ENCODE measurements at regions not wholly inside any gene's neighbourhood (a gene's known extent, or its start where the extent isn't known, plus 50 kb on each side); places are given as distances from the start of the nearest gene placed in this dataset.

DNA sequence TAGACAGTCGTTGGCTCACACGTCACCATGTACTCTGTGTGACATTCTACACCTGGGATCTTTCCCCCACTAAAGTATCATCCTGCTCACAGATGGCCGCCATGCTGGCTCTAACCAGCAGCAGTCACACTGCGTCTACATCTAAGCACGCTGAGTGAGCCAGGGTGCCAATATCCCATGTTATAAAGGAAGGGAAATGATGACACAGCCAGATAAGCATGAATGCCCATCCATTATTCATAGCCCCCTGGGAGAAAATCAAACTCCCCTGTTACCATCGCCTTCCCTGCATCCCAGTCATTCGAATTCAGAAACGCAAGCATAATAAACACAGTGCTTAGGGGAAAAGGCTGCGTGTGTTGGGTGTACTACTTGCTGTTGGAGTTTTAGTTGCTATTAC is 698.2 kb upstream of the AUTS2 start:
- DNase-seq (ENCODE audit: extremely low read depth in 1 of 2, low read depth in 1 of 2), result no peak

- DNase-seq (ENCODE audit: extremely low read depth in 1 of 2, low read depth in 1 of 2), result no peak
Measured at GRCh38 chr7:68904630-68905029, 693.6 kb upstream of the AUTS2 start.

DNA sequence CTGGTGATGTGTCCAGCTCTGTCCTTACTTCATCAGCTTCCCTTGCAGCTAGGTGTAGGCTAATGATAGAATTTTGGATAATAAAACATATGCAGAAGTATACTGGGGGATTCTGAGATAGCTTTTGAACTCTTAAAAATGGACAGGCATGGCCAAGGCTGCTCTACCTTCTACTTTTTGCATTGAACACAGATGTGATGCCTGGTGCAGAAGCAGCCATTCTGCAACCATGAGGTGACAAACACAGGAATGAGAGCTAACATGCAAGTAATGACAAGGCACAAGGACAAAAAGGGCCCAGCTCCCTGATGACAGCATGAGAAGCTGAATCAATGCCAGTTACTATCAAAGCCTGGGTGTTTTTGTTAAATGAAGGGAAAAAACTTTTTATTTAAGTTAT is 686.5 kb upstream of the AUTS2 start:
- DNase-seq (ENCODE audit: extremely low read depth in 1 of 2, low read depth in 1 of 2), result no peak

GRCh38 chr7:68914006-68914405 is 684.3 kb upstream of the AUTS2 start:
- no peak for DNase-seq (ENCODE audit: extremely low read depth in 1 of 2, low read depth in 1 of 2)

DNA sequence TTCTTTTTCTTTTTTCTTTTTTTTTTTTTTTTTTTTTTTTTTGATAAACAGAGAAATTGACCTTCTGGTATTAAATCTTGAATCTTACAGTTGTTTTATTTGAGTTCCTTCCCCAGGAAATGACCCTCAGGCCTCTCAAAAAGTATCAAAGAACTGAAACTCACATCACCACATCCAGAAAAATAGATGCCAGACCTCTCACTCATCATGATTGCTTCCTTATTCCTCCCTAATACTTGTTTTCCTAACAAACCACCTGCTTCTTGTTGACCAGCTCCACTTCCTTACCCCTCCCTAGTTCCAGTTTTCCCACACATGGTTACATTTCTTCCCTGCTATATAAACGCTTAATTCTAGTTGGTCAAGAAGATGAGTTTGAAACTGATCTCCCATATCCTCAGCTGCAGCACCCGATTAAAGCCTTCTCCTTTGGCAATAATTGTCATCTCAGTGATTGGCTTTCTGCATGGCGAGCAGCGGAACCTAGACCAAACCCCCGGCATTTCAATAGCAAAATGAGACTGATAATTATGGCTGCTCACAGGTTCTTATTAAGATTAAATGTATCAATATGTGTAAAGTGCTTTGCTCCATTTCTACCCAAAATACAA is 681.1 kb upstream of the AUTS2 start:
- no peak for DNase-seq (ENCODE audit: extremely low read depth in 1 of 2, low read depth in 1 of 2)

GRCh38 chr7:68918621-68919020 is 679.7 kb upstream of the AUTS2 start:
- DNase-seq (ENCODE audit: extremely low read depth in 1 of 2, low read depth in 1 of 2), result no peak

- DNase-seq (ENCODE audit: extremely low read depth in 1 of 2, low read depth in 1 of 2), result no peak
Measured at GRCh38 chr7:68922850-68923249, 675.4 kb upstream of the AUTS2 start.

- no peak for DNase-seq (ENCODE audit: extremely low read depth in 1 of 2, low read depth in 1 of 2)
Measured at GRCh38 chr7:68925241-68925640, 673.0 kb upstream of the AUTS2 start.

DNA sequence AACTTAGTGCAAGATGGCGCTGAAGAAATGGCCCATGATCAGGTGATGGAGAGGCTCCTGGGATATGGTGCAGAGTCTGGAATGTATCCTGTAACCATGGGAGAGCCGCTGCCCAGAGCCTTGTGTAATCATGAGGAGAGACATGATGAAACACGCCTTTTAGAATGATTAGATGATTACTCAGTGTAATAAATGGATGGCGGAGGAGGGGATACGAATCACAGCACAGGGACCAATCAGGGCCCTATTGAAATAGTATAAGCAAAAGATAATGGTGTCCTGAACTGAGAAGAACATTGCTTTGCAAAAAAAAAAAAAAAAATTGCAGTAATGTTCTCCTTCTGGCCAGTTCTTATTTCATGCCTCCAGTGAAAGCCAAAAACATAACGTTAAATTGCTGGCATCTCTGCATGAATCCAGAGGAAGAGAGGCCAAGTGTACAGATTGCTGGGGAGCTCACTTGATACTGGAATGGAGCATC is 668.5 kb upstream of the AUTS2 start:
- no peak for DNase-seq (ENCODE audit: extremely low read depth in 1 of 2, low read depth in 1 of 2)

- no peak for DNase-seq (ENCODE audit: extremely low read depth in 1 of 2, low read depth in 1 of 2)
Measured at GRCh38 chr7:68936471-68937035, 661.7 kb upstream of the AUTS2 start.

GRCh38 chr7:68938151-68938550 is 660.1 kb upstream of the AUTS2 start:
- DNase-seq (ENCODE audit: extremely low read depth in 1 of 2, low read depth in 1 of 2), result no peak

DNA sequence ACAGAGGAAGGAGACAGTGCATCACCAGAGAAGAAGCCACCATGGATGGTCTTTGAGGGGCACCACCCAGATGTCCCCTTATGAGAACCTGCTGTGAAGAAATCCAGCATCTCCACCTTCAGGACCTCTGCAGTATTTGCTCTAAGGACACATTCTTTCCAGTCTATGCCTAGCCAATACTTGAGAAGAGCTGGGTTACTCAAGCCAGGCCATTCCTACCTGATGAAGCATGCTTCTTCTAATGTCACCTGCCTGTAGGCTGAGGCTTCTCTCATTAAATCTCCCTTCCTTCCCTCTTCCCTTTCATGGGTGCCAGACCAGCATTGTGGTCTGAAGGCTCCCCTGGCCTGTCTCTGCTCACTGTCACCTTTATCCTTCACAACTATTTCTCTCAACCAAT is 654.5 kb upstream of the AUTS2 start:
- no peak for DNase-seq (ENCODE audit: extremely low read depth in 1 of 2, low read depth in 1 of 2)

- DNase-seq (ENCODE audit: extremely low read depth in 1 of 2, low read depth in 1 of 2), result no peak
Measured at GRCh38 chr7:68955656-68956055, 642.6 kb upstream of the AUTS2 start.

- no peak for DNase-seq (ENCODE audit: extremely low read depth in 1 of 2, low read depth in 1 of 2)
Measured at GRCh38 chr7:68958571-68958970, 639.7 kb upstream of the AUTS2 start.

DNA sequence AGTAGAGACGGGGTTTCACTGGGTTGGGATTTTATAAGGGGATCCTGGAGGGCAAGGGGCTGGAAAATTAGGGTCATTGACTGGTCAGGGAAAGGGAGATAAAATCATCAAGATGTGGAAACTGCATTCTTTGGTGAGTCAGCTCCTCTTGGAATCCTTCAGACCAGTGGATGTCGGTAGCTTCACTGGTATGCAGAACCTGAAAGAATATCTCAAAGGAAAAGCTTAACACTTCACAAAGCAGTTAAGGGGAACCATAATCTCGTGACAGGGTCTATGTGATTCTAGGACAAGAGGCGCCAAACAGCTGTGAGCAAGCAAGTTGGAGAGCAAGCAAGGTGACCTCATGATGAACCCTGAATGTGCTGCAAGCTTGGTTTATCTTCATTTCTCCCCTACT is 634.7 kb upstream of the AUTS2 start:
- DNase-seq (ENCODE audit: extremely low read depth in 1 of 2, low read depth in 1 of 2), result no peak

- DNase-seq (ENCODE audit: extremely low read depth in 1 of 2, low read depth in 1 of 2), result no peak
Measured at GRCh38 chr7:68964060-68964459, 634.2 kb upstream of the AUTS2 start.

DNA sequence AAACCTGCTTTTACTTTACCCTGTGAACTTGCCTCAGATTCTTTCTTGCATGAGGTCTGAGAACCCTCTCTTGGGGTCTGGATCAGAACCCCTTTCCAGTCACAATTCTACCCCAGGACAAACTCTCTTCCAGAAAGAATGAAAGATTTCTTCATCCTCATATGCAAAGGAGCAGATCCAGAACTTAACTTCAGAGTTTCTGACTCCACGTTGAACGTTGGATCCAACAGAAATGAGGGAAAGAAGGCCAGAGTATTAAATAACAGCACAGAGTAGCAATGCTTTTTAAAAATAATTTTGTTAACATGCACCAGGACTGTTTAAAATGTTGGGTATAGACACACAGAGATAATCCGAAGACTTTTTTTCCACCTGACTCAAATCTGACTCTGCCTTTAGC is 632.9 kb upstream of the AUTS2 start:
- DNase-seq (ENCODE audit: extremely low read depth in 1 of 2, low read depth in 1 of 2), result no peak

DNA sequence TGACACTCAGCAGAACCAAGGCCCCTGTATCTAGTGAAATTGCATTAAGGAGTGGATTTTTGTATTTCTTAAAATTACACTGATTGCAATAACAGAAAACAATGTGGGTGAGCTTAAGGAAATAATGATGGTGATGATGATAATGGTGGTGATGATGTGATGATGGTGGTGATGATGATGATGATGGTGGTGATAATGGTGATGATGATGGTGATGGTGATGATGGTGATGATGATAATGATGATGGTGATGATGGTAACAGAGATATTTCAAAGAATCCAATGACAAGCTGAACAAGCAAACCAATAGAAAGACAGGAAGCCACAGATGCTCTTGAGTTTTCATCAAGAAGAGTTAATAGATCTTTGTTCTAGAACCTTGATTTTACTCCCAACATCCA is 630.7 kb upstream of the AUTS2 start:
- no peak for DNase-seq (ENCODE audit: extremely low read depth in 1 of 2, low read depth in 1 of 2)

DNA sequence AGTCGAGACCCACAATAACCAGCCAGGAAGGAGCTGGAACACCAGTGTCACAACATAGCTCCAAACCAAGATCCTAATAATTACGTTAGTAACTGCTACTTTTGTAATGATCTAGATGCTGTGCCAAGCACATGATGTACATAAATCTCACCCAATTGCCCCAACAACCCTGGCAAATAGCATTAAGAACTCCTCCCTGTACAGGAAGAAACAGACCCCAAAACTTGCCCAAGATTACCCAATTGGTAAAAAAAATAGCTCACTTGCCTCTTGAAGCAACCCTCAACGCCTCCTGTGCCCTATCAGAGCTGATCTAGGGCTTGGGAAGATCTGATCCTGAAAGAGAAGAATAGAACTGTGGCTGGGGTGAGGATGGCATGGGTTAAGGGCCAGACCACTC is 628.7 kb upstream of the AUTS2 start:
- DNase-seq (ENCODE audit: extremely low read depth in 1 of 2, low read depth in 1 of 2), result no peak

- no peak for DNase-seq (ENCODE audit: extremely low read depth in 1 of 2, low read depth in 1 of 2)
Measured at GRCh38 chr7:68971634-68972340, 626.5 kb upstream of the AUTS2 start.

DNA sequence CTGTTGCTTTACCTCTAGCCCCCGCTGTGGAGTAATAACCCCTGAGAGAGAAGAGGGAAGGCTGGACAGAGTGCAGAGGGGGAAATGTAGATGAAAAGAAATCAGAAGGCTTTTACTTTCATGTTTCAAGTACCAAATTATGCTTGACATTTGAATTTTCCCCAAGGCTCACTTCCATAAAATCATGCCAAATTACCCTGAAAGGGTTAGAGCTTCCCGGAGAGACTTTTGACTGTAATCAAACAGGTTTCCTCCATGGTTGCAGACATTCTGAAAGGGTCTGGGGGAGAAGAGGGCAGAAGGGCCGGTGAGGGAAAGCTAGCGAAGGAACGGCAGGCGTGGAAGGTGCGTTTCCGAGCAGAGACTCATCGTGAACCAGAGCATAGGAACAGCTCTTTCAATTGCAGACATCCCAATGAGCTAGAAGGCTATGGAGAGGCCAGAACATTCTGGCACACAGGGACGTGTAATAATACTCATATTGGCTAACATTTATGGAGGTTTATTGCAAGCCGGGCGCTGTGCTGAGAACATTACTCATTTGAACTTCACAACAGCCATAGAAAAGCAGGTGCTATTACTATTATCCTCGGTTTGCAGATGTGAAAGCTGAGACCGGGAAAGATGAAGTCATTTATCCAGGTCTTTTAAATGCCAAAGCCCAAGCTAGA is 620.8 kb upstream of the AUTS2 start:
- DNase-seq (ENCODE audit: extremely low read depth in 1 of 2, low read depth in 1 of 2), result no peak

GRCh38 chr7:68978710-68979109 is 619.6 kb upstream of the AUTS2 start:
- DNase-seq (ENCODE audit: extremely low read depth in 1 of 2, low read depth in 1 of 2), result no peak
